Lung microvascular endothelial cell (primary cell): ENCODE measurements at regions not wholly inside any gene's neighbourhood (a gene's known extent, or its start where the extent isn't known, plus 50 kb on each side); places are given as distances from the start of the nearest gene placed in this dataset.
A peak's percentile ranks its signal among the peaks of the same experiment; 100 is the strongest.
"Not testable (repeated sequence)": the region's sequence is repeated elsewhere in the genome, so short reads cannot be mapped to it uniquely, and the experiment has no call there.

ENCODE experiments used
- DNase-seq, 2 donors: peaks; one replicate each; pipeline versions ENCODE4 v3.0.0 to v3.0.0-alpha.2; 2010; ENCODE audit warnings: low read depth in 2 of 2

DNA sequence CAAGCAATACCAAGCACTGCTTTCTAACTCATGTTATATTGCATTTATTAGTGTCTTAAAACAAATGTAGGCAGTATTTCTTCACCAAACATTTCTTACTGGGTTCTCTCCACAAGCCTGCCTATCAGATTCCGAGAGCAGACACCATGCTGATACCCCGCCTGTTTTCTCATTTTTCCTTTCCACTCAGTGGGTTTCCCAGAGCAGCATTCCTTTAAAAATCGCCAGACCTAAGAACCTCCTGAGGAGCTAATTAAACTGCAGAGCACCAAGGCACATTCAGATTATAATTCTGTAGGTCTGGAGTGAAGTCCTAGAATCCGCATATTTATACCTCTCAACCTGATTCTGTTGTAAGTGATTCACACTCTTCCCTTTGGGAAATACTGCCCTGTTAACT is 405.6 kb downstream of the TNS1 start:
- no peak for DNase-seq

DNA sequence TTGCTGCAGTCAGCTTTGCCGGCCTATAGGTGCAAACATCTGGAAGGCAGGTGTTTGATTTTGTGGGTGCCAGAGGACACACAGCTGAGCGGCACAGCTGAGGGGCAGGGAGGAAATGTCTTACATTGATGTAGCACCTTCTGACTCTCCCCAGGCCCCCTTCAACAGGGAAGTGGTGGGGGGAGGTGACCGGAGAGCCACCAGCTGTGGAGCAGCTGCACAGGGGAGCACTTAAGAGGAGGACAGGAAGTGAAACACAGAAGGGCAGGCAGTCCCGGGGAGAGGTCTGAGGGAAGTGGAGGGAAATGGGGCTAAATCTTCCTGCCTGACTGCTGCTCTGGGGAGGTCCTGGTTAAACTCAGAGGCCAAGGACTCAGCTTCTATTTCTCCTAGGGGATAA is 409.1 kb downstream of the TNS1 start:
- DNase-seq, result no peak

DNA sequence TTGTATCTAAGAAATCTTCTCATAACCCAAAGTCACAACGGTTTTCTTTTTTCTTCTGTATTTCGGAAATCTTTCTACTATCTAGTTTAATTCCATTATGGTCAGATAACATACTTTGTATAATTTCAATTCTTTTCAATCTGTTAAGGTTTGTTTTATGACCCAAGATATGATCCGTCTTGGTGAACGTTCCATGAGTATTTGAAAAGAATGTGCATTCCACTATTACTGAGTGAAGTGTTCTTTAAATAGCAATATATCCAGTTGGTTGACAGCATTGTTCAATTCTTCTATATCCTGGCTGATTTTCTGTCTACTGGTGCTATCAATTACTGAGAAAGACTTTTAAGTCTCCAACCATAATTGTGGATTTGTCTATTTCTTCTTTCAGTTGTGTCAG is 414.5 kb downstream of the TNS1 start:
- DNase-seq, result no peak

DNA sequence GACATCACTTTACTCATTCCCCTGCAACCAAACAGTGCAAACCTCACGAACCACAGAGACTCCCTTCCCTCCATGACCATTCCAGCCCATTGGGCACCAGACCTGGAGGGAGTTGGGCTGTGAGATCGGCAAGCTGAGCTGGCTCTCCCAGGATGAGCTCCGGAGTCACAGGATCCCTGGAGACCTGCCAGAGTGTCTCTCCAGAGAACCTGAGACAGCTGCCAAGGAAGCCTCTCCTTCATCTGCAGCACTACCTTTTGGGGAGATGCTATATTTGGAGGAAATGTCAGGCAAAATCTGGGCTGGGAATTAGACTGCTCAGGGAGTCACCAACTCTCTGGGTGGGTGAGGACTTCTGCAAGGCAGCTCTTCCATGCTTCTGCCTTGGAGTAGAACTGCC is 417.4 kb downstream of the TNS1 start:
- no peak for DNase-seq

- not testable (repeated sequence) for DNase-seq
Observed at GRCh38 chr2:217580407-217580806, 422.4 kb downstream of the TNS1 start.

DNA sequence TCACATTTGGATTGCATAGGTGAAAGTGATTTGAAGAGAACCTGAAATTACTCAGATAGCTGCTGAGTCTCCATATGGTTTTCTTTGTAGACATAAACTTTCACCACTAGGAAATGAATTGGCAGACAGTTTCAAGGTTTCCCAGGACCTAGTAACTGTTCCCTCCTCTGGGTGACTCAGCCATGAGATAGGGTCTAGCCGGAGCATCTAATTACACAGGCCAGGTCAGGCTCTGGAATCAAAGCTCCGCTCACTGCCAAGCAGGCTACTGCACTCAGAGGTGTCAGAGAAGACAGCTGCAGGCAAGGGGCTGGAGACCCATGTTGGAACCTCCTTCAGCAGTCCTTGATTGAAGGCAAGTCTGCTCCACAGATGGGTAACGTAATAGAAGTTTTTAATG is 429.2 kb downstream of the TNS1 start:
- DNase-seq, result peak in 1 of 2 donors; percentile 8

GRCh38 chr2:217570394-217570793 is 432.4 kb downstream of the TNS1 start:
- no peak for DNase-seq

- DNase-seq, result no peak
Observed at GRCh38 chr2:217568289-217568971, 434.4 kb downstream of the TNS1 start.

DNA sequence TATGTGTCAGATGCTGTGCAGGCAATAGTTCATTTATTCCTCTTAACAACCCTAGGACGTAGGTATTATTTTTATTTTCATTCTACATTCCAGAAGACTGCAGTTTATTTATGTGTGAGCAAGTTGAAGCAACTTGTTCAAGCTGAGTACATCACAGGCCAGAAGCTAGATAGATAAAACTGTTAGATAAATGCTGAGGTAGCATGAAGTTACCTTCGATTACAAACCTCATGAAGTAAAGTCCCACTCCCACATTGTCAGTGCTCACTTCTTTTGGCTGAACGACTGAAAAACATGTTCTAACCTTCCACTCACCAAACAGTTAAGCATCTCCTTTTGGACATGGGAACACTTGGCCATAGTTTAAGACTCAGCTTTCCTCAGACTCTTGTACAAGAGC is 439.2 kb downstream of the TNS1 start:
- no peak for DNase-seq

- DNase-seq, result no peak
Observed at GRCh38 chr2:217562871-217563480, 439.8 kb downstream of the TNS1 start.

- DNase-seq, result no peak
Observed at GRCh38 chr2:217559084-217559483, 443.7 kb downstream of the TNS1 start.

GRCh38 chr2:217555081-217555876 is 447.5 kb downstream of the TNS1 start:
- DNase-seq, result no peak

GRCh38 chr2:217553679-217554078 is 449.1 kb downstream of the TNS1 start:
- DNase-seq, result no peak

DNA sequence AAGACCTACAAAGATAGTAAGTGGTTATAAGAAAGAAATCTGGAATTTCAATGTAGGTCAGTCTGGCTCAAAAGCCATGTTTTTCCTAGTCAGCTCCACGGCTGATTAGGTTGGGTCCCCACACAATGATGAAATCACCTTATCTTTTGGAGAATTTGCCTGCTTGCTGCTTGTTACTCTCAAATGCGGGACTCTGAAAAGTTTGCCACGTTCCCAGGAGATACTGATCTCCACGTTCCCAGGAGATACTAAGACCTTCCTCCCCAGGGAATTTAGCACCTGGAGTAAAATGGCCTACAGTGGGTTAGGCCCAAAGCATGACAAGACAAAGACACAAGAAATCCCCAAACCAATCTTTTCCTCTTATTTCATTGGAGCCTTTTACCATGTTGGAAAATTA is 449.6 kb downstream of the TNS1 start:
- DNase-seq, result no peak

- DNase-seq, result no peak
Observed at GRCh38 chr2:217552081-217552480, 450.7 kb downstream of the TNS1 start.

GRCh38 chr2:217551252-217551899 is 451.4 kb downstream of the TNS1 start:
- no peak for DNase-seq

- DNase-seq, result no peak
Observed at GRCh38 chr2:217539126-217539525, 463.7 kb downstream of the TNS1 start.

DNA sequence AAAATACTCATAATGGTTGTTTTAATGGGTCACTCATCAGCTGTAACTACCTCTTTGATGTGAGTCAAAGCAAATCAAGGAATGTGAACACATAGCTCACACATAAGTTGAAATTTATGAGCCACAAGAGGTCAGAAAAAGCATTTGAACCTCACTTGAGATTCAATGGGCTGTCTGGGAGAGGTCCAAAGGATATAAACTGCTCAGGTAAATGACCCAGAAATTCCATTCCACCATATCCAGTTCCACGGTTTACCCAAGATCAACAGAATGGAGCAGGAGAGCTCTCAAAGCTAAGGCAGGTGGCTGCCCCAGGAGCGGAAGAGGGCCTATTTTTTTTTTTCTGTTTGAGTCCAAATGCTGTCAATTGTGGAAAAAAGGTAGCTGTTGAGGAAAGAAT is 464.1 kb downstream of the TNS1 start:
- DNase-seq, result no peak

DNA sequence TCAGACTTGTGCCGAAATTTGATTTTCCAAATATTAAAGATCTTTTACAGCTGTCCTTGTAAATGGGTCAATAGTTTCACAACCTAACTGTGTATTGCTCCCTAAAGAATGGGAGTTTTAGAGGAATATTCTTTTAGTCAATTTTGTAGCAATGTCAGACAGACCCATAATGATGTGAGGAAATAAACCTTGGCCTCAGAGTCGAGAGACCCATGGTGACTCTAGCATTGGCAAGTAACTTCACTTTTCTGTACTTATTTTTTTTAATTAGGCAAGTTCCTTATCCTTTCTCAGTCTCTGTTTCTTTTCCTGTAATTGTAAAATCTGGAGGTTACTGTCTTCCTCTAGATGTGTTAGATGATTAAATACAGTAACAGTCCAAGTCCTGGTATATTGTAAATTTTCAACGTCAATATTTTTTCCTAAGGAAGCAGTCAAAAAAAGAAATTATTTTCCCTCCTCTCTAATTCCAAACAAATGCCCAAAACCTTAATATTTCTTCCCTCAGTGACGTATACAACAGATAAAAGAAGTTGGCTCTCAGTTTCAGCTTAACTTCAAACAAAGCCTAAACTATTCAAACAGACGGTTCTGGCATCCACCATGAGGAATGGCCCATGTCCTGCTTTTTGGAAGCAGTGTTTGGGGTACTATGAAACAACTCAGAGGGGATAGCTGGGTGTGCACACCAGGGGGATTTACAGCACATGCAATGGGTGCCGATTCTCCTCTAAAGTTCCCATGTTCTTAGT is 466.7 kb downstream of the TNS1 start:
- DNase-seq, result no peak

DNA sequence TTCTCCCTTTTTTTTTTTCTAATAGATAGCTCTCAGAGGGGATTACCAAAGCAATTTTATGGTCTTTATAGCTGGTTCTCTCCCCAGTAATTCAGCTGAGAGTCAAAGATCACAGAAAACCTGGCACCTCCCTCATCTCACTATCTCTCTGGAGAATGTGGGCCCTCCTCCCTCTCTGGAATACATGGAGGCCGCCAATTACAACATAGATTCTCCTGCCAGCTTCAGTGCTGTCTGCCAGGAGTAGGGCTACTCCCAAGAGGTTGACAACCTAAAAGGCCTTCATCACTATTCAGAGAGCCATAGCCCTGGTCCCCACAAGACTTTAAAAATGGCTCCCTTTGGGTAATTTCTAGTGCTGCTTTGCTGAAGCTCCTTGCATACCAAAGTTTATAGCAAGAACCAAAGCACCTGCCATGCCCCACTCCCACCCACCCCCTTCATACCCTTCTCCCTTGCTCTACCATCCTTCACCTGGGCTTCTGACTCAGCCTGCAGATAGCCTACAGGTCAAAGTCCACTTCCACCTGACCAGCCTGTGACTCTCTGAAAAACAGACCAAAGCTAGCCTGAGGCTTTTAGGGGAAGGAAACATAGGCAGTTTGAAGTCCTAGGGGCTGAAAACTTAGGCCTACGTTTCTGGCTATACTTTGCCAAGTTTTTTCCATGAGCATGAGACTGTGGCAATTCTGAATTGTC is 472.3 kb downstream of the TNS1 start:
- DNase-seq, result no peak

GRCh38 chr2:217529271-217529670 is 473.5 kb downstream of the TNS1 start:
- no peak for DNase-seq
